ENCODE measurements at regions not wholly inside any gene's neighbourhood (a gene's known extent, or its start where the extent isn't known, plus 50 kb on each side); places are given as distances from the start of the nearest gene placed in this dataset.
"Not testable (repeated sequence)": the region's sequence is repeated elsewhere in the genome, so short reads cannot be mapped to it uniquely, and the experiment has no call there.

DNA sequence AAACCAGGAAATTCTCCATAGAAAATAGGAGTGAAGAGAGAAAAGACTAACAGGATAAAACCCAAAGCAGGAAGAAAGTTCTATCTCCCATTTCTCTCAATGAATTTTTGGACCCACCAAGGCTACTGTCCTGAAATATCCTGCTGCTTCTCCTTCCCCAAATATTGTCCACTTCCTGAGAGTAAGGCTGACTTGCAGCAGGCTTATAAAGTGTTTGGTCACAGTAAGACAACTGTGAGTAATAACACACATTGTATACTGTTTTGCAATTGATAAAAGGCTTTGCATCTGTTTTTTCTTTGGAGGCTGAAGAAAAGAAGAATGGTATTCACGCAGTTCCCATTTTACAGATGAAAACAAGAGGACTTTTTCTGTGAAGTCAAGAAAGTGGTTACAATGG is 52.8 kb downstream of the FOXD4L6 start:
- H3K4me3 ChIP-seq (ENCODE audit: low read depth, low read length), result not testable (repeated sequence)

GRCh38 chr9:41074356-41074942 is 54.0 kb downstream of the FOXD4L6 start:
- peak overlapping the region; percentile 39 for H3K4me3 ChIP-seq (ENCODE audit: low read depth, low read length)

GRCh38 chr9:41073471-41074243 is 54.8 kb downstream of the FOXD4L6 start:
- H3K4me3 ChIP-seq (ENCODE audit: low read depth, low read length), result peak overlapping the region; percentile 39

DNA sequence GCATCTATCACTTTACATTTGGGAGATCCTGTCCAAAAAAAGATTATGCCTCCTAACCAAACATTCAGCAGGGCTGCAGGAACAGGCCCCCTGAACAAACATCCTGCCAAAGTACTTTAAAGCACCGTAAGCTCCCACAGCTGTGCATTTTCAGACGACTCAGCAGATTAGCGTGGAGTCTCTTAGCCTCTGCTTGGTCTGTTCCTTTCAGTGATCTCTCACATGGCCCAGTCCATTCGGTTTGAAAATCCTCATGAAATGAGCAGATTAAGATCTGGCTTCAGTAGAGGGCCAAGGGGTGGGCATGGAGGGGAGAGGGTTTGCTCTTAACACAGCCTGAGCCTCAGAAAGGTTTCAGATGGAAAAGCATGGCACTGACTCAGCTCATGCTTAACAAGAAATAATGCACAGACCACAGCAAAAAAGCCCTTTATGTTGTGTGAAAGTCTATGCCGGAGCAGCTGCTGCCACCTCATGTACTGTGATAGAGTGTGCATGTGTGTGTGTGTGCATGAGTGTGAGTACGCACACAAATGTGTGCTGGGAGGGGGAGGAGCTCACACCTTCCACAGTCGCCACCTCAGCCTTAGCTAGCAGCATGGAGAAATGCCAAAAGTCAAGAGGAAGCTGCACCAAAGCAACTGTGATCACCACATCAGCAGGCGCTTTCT is 64.2 kb downstream of the FOXD4L6 start:
- H3K4me3 ChIP-seq (ENCODE audit: low read depth, low read length), result not testable (repeated sequence)

GRCh38 chr9:41063243-41063642 is 65.2 kb downstream of the FOXD4L6 start:
- H3K4me3 ChIP-seq (ENCODE audit: low read depth, low read length), result not testable (repeated sequence)

GRCh38 chr9:41059603-41060002 is 68.9 kb downstream of the FOXD4L6 start:
- H3K4me3 ChIP-seq (ENCODE audit: low read depth, low read length), result not testable (repeated sequence)

DNA sequence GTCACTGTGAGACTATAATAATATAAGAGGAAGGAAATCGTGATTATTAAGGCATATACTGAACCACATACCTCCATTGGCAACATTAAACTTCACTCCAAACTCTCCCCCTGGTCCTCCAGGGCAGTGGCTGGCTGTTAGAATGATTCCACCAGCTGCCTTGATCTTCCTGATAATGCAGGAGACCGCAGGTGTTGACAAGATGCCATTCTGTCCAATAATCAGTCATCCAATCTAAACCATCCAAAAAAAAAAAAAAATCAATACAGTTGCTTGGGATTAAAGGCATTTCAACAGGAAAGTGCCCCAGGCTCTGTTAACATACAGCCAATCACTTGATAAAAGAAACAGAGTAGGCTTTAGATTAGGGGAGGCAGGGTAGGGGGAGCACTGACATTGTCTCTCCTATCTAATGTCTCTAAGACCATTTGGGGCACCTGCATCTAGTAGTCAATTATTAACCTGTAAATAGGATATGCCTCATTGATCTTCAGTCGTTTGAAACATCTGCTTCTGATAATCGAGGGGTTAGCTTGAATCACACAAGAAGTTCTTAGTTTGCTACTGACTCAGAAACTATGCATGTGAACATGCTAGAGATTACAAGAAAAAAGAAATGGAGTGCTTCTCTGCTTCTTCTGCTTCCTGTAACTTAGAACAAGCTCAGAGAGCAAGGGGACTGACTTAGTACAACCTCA is 74.7 kb downstream of the FOXD4L6 start:
- H3K4me3 ChIP-seq (ENCODE audit: low read depth, low read length), result not testable (repeated sequence)

DNA sequence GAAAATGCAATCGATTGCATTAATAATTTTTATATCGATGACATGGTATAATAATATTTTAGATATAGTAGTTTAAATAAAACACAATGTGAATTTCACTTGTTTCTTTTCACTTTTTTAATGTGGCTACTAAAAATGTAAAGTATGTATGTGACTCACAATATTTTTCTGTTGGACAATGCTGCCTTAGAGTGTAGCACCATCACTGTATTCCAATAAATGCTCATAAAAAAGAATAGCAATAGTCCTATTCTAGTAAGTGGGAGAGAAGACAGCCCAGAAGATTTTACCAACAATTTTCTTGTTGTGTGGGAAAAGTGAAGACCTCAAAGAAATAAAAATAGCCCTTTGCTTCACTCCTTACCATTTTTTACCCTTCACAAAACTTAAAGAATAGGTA is 79.8 kb downstream of the FOXD4L6 start:
- not testable (repeated sequence) for H3K4me3 ChIP-seq (ENCODE audit: low read depth, low read length)

DNA sequence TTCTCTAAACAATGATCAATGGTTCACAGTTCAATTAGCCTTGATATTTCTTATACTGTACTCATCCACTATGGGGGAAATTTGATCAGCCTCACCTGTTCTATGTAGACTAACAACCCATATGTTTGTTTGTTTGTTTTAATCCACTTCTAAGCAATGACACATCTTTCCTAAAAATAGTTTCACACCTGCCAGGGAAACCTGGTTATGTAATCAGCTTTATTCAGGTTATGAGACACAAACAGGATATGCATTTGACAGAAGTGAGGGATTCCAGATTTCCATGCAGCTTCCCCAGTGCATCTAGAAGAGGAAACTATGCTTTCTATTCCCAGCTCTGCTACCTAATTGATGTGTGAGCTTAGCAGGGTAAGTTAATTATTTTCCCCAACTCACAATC is 80.7 kb downstream of the FOXD4L6 start:
- H3K4me3 ChIP-seq (ENCODE audit: low read depth, low read length), result not testable (repeated sequence)

DNA sequence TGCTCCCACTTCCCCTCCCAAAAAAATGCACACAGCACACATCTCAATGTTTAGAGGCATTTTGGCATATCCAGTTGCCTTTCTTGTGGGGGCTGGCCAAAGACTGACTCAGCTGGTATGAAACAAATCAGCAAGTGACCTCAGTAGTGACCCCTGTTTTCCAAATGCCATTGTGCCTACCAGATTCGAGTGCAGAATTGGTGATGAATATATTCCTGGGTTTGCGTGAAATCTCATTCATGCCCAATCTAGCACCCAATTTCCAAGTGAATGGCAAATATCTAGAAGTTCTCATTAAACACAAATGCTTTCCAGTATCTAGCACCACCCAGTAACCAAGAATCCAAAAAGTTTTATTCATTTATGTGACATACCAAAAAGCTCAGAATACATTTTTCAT is 83.6 kb downstream of the FOXD4L6 start:
- not testable (repeated sequence) for H3K4me3 ChIP-seq (ENCODE audit: low read depth, low read length)

GRCh38 chr9:41043433-41043832 is 85.0 kb downstream of the FOXD4L6 start:
- not testable (repeated sequence) for H3K4me3 ChIP-seq (ENCODE audit: low read depth, low read length)

- H3K4me3 ChIP-seq (ENCODE audit: low read depth, low read length), result not testable (repeated sequence)
Measured at GRCh38 chr9:41042111-41042510, 86.4 kb downstream of the FOXD4L6 start.

DNA sequence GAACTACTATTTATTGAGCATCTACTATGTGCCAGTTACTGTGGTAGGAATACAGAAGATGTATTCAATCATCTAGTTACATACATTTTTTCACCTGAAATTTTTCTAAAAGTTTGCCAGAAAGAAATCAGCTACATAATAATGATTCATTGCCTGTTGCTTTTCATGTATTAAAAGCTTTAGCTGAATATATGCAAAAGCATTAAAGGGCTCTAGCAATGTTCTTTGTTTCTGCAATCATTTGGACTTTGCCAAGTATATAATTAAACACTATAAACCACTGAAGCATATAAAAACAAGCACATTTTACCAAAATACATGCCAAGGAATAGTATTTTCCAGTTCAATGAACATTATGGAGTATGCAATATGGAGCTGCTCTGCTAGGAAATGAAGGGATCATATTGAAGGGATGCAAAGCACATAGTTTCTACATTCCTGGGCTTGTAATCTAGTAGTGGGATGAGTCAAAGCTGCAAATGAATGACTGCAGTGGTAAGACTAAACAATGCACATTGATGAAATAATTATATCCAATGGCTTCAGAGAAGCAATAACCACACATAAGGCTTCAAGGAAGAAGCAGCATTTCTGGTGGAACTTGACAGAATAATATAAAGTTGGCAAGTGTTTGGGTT is 87.7 kb downstream of the FOXD4L6 start:
- not testable (repeated sequence) for H3K4me3 ChIP-seq (ENCODE audit: low read depth, low read length)

- H3K4me3 ChIP-seq (ENCODE audit: low read depth, low read length), result not testable (repeated sequence)
Measured at GRCh38 chr9:41035276-41035675, 93.2 kb downstream of the FOXD4L6 start.

- not testable (repeated sequence) for H3K4me3 ChIP-seq (ENCODE audit: low read depth, low read length)
Measured at GRCh38 chr9:41034699-41035197, 93.7 kb downstream of the FOXD4L6 start.

GRCh38 chr9:41033877-41034276 is 94.6 kb downstream of the FOXD4L6 start:
- H3K4me3 ChIP-seq (ENCODE audit: low read depth, low read length), result not testable (repeated sequence)

DNA sequence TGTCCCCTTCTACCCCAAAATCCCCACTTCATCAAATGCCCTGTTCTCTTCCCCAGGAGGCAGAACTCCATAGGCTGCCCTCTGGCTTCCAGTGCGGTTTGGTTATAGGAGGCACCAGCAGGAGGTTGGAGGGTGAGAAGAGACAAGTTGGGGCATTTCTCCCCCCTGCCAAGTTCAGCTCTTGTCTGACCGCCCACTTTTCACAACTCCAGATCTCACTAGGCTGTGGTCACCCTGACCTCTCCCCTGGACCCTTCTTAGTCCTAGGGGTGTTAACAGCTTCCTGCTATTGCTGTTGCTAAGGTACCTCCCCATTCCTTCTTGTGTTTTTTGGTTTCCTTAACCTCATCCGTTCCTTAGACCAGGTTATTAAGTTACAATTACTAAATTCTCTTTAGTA is 95.1 kb downstream of the FOXD4L6 start:
- H3K4me3 ChIP-seq (ENCODE audit: low read depth, low read length), result not testable (repeated sequence)

DNA sequence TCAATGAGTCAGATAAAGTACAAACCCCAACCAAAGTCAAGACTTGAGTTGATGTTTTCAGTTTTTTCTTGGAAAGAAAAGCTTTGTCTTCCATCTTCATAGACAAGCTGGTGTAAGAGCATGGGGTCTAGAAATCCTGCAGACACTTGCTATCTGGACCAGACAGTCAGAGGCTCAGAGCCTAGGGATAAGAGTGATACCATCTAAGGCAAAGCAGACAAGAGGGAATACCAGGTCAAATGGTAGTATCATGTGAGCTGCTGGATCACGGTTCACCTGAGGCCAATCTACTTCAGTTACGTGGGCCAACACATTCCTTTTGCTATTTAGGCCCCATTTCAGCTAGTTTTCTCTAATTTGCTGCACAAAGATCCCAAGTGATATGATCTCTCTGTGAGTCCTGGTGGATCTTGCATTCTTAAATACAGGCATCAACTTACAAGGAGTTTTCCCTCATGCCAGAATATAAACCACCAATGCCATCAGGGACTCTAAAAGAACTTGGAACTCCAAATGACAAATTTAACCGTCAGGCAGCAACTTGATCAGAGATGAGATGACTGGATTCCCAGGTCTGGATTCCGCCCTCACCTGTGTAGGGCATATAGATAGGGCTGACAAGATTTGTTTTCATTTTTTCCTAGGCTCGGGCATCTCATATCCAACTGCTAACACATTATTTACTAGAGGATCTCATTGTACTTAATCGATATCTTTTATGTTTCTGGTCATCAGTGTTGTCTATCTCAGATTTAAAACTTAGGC is 101.4 kb downstream of the FOXD4L6 start:
- H3K4me3 ChIP-seq (ENCODE audit: low read depth, low read length), result not testable (repeated sequence)

DNA sequence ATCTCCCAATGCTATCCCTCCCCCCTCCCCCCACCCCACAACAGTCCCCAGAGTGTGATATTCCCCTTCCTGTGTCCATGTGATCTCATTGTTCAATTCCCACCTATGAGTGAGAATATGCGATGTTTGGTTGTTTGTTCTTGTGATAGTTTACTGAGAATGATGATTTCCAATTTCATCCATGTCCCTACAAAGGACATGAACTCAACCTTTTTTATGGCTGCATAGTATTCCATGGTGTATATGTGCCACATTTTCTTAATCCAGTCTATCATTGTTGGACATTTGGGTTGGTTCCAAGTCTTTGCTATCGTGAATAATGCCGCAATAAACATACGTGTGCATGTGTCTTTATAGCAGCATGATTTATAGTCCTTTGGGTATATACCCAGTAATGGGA is 106.1 kb downstream of the FOXD4L6 start:
- H3K4me3 ChIP-seq (ENCODE audit: low read depth, low read length), result not testable (repeated sequence)

DNA sequence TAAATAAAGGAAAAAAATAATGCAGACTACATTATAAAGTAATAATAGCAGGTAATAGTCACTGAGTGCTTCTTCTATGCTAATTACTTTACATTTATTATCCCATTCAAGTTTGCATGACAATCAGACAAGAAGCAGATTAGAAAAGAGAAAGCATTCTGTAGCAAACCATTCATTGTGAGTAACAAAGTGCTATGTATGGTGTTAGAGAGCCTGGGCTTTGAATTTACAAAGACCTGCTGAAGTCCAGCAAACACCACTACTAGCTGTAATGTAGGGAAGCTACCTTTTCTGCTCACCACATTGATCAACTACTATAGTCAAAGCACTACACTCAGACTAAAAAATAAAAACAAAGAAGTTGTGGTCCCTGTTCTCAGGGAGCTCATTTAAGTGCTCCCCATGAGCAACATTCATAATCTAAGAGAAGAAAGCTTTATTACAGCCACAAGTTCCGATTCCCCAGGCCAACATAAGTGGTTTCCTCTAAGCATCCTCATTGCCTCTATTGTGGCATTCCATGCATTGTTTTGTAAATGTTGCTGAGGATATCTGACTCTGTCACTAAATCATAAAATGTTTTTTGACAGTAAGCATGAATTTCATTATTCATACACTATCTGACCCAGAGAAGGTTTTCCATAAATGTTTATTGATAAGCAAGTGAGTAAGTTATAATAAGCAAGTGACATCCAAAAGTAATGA is 108.5 kb downstream of the FOXD4L6 start:
- H3K4me3 ChIP-seq (ENCODE audit: low read depth, low read length), result not testable (repeated sequence)
